ENCODE measurements at regions not wholly inside any gene's neighbourhood (a gene's known extent, or its start where the extent isn't known, plus 50 kb on each side); places are given as distances from the start of the nearest gene placed in this dataset.

DNA sequence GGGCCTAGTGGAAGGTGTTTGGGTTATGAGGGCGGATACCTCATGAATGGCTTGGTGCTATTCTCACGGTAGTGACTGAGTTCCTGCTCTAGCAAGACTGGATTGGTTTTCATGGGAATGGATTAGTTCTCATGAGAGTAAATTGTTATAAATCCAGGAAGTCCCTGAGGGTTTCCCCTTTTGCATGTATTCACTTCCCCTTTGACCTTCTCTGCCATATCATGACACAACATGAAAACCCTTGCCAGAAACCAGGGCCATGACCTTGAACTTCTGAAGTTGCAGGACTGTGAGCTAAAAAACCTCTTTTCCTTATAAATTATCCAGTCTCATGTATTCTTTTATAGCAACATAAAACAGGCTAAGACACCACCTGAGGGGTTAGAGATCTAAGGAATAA is 529.7 kb upstream of the RPS6KA3 start:
- intact Hi-C loops (cut with DNase I; ENCODE audit: low total_unique reads) = no loop called here
- no peak for TF ChIP-seq POLR2A (IDR thresholded peaks at IDR 0.05)
- TF ChIP-seq, protein P1, sequence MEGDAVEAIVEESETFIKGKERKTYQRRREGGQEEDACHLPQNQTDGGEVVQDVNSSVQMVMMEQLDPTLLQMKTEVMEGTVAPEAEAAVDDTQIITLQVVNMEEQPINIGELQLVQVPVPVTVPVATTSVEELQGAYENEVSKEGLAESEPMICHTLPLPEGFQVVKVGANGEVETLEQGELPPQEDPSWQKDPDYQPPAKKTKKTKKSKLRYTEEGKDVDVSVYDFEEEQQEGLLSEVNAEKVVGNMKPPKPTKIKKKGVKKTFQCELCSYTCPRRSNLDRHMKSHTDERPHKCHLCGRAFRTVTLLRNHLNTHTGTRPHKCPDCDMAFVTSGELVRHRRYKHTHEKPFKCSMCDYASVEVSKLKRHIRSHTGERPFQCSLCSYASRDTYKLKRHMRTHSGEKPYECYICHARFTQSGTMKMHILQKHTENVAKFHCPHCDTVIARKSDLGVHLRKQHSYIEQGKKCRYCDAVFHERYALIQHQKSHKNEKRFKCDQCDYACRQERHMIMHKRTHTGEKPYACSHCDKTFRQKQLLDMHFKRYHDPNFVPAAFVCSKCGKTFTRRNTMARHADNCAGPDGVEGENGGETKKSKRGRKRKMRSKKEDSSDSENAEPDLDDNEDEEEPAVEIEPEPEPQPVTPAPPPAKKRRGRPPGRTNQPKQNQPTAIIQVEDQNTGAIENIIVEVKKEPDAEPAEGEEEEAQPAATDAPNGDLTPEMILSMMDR (IDR thresholded peaks at IDR 0.05) = no peak
- Histone ChIP-seq H3K4me1 (no peaks in the 10 kb centered on the region), H3K36me3 (ENCODE audit: low read depth, missing control alignments) (no peaks in the 10 kb centered on the region), H3K9me3 (no peaks in the 10 kb centered on the region), H3K27me3 (no peaks in the 10 kb centered on the region), H3K27ac (no peak overlapping the region), H3K4me3 (no peak overlapping the region)
- WGBS, 2 donors = 72 to 78% methylated on average over 2 of the region's 2 CpGs
- DNase-seq = no peak

DNA sequence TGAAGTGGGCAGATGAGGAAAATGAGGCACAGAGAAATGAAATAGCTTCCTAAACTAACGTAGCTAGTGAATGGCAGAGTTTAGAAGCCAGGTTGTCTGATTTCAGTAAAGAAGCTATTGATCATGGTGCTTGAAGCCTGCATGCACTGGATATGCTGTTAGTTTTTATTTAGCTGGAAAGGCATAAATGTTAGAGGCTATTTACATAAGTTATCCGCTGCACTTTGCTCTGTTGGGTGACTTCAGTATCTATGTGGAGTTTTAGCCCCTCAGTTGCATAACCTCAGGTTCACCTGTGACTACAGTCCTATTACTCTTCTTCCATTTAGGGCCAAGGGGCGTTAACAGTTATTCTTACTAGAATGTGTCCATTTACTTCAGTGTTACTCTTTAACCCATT is 522.4 kb upstream of the RPS6KA3 start:
- no peak for TF ChIP-seq POLR2A (IDR thresholded peaks at IDR 0.05)
- TF ChIP-seq, protein P1 (IDR thresholded peaks at IDR 0.05) = no peak
- Histone ChIP-seq H3K4me1 (no peaks in the 10 kb centered on the region), H3K27ac (no peak overlapping the region), H3K36me3 (ENCODE audit: low read depth, missing control alignments) (no peaks in the 10 kb centered on the region), H3K9me3 (no peaks in the 10 kb centered on the region), H3K27me3 (no peaks in the 10 kb centered on the region), H3K4me3 (no peak overlapping the region)
- 82 to 84% methylated on average over 3 of the region's 3 CpGs for WGBS, 2 donors
- DNase-seq = no peak
- intact Hi-C loops (cut with DNase I; ENCODE audit: low total_unique reads) = no loop called here

- no peak for TF ChIP-seq POLR2A (IDR thresholded peaks at IDR 0.05)
- TF ChIP-seq, protein P1 (IDR thresholded peaks at IDR 0.05) = no peak
- no peak for DNase-seq
- Histone ChIP-seq H3K9me3 (no peaks in the 10 kb centered on the region), H3K4me3 (no peak overlapping the region), H3K4me1 (no peaks in the 10 kb centered on the region), H3K27ac (no peak overlapping the region), H3K36me3 (ENCODE audit: low read depth, missing control alignments) (no peaks in the 10 kb centered on the region), H3K27me3 (no peaks in the 10 kb centered on the region)
- 39 to 45% methylated on average over 2 of the region's 2 CpGs for WGBS, 2 donors
- intact Hi-C loops (cut with DNase I; ENCODE audit: low total_unique reads) = no loop called here
Measured at GRCh38 chrX:20767346-20767745, 500.6 kb upstream of the RPS6KA3 start.

GRCh38 chrX:20756585-20756984 is 489.9 kb upstream of the RPS6KA3 start:
- no peaks in the 10 kb centered on the region for H3K36me3 ChIP-seq (ENCODE audit: low read depth, missing control alignments)
- H3K27me3 ChIP-seq = no peaks in the 10 kb centered on the region
- intact Hi-C loops (cut with DNase I; ENCODE audit: low total_unique reads) = no loop called here
- no peaks in the 10 kb centered on the region for H3K9me3 ChIP-seq
- H3K27ac ChIP-seq = no peak overlapping the region
- 83 to 100% methylated on average over 1 of the region's 1 CpG for WGBS, 2 donors
- H3K4me1 ChIP-seq = no peaks in the 10 kb centered on the region
- DNase-seq = no peak
- TF ChIP-seq, protein P1 (IDR thresholded peaks at IDR 0.05) = no peak
- TF ChIP-seq POLR2A (IDR thresholded peaks at IDR 0.05) = no peak
- H3K4me3 ChIP-seq = no peak overlapping the region

DNA sequence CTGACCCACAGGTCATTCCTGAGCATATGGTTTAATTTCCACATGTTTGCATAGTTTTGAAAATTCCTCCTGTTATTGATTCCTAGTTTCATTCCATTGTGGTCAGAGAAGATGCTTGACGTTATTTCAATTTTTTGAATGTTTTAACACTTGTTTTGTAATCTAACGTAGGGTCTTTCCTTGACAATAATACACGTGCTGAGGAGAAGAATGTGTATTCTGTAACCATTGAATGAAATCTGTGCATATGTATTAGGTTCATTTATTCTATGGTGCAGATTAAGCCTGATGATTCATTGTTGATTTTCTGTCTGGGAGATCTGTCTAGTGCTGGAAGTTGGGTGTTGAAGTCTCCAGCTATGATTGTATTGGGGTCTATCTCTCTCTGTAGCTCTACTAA is 486.4 kb upstream of the RPS6KA3 start:
- Histone ChIP-seq H3K36me3 (ENCODE audit: low read depth, missing control alignments) (no peaks in the 10 kb centered on the region), H3K4me1 (no peaks in the 10 kb centered on the region), H3K9me3 (no peaks in the 10 kb centered on the region), H3K27me3 (no peaks in the 10 kb centered on the region), H3K4me3 (no peak overlapping the region), H3K27ac (no peak overlapping the region)
- TF ChIP-seq, protein P1 (IDR thresholded peaks at IDR 0.05) = no peak
- no peak for TF ChIP-seq POLR2A (IDR thresholded peaks at IDR 0.05)
- no peak for DNase-seq
- intact Hi-C loops (cut with DNase I; ENCODE audit: low total_unique reads) = no loop called here
- 91 to 100% methylated on average over 3 of the region's 3 CpGs for WGBS, 2 donors
